HG02588 (cell line): ENCODE measurements at regions not wholly inside any gene's neighbourhood (a gene's known extent, or its start where the extent isn't known, plus 50 kb on each side); places are given as distances from the start of the nearest gene placed in this dataset.
"Not testable (repeated sequence)": the region's sequence is repeated elsewhere in the genome, so short reads cannot be mapped to it uniquely, and the experiment has no call there.

Experiments
- ATAC-seq: cut with Tn5 transposase; IDR thresholded peaks from one replicate; pipeline ENCODE4 v1.9.1; 2021; ENCODE audit warnings: mild to moderate bottlenecking, moderate library complexity; ENCODE audit not compliant: unreplicated experiment

GRCh38 chr2:51855683-51856082 lies 823.8 kb upstream of the NRXN1 start:
- no peak for ATAC-seq

- no peak for ATAC-seq
Measured at GRCh38 chr2:51846796-51847195, 814.9 kb upstream of the NRXN1 start.

GRCh38 chr2:51846018-51846417 lies 814.1 kb upstream of the NRXN1 start:
- ATAC-seq = no peak

GRCh38 chr2:51844596-51844995 lies 812.7 kb upstream of the NRXN1 start:
- no peak for ATAC-seq

GRCh38 chr2:51829477-51829876 lies 797.5 kb upstream of the NRXN1 start:
- ATAC-seq = no peak

- ATAC-seq = no peak
Measured at GRCh38 chr2:51825823-51826222, 793.9 kb upstream of the NRXN1 start.

- ATAC-seq = no peak
Measured at GRCh38 chr2:51813247-51813646, 781.3 kb upstream of the NRXN1 start.

- no peak for ATAC-seq
Measured at GRCh38 chr2:51812138-51812866, 780.4 kb upstream of the NRXN1 start.

- ATAC-seq = no peak
Measured at GRCh38 chr2:51810197-51810596, 778.3 kb upstream of the NRXN1 start.

- no peak for ATAC-seq
Measured at GRCh38 chr2:51807229-51807628, 775.3 kb upstream of the NRXN1 start.

- no peak for ATAC-seq
Measured at GRCh38 chr2:51795248-51795888, 763.4 kb upstream of the NRXN1 start.

- no peak for ATAC-seq
Measured at GRCh38 chr2:51791496-51791895, 759.6 kb upstream of the NRXN1 start.

- ATAC-seq = no peak
Measured at GRCh38 chr2:51790854-51791253, 758.9 kb upstream of the NRXN1 start.

- no peak for ATAC-seq
Measured at GRCh38 chr2:51789918-51790317, 758.0 kb upstream of the NRXN1 start.

- no peak for ATAC-seq
Measured at GRCh38 chr2:51782921-51783765, 751.2 kb upstream of the NRXN1 start.

GRCh38 chr2:51781691-51782090 lies 749.8 kb upstream of the NRXN1 start:
- no peak for ATAC-seq

GRCh38 chr2:51780353-51780752 lies 748.4 kb upstream of the NRXN1 start:
- no peak for ATAC-seq

- ATAC-seq = not testable (repeated sequence)
Measured at GRCh38 chr2:51779723-51780122, 747.8 kb upstream of the NRXN1 start.

GRCh38 chr2:51778806-51779205 lies 746.9 kb upstream of the NRXN1 start:
- ATAC-seq = no peak

GRCh38 chr2:51774606-51775005 lies 742.7 kb upstream of the NRXN1 start:
- ATAC-seq = not testable (repeated sequence)

GRCh38 chr2:51760441-51760840 lies 728.5 kb upstream of the NRXN1 start:
- no peak for ATAC-seq

- no peak for ATAC-seq
Measured at GRCh38 chr2:51758081-51758480, 726.1 kb upstream of the NRXN1 start.
